DMS114 treated with DMSO at 0.1 percent for 48 hours (cell line): ENCODE measurements at regions not wholly inside any gene's neighbourhood (a gene's known extent, or its start where the extent isn't known, plus 50 kb on each side); places are given as distances from the start of the nearest gene placed in this dataset.
"Not testable (repeated sequence)": the region's sequence is repeated elsewhere in the genome, so short reads cannot be mapped to it uniquely, and the experiment has no call there.

Experiments
- DNase-seq: peaks from one replicate; lab custom pipeline; 2025; ENCODE audit not compliant: unreplicated experiment; lab: John Stamatoyannopoulos, UW

- no peak for DNase-seq
Measured at GRCh38 chr22:22122348-22123117, 122.1 kb upstream of the VPREB1 start.

GRCh38 chr22:22121445-22121844 lies 123.1 kb upstream of the VPREB1 start:
- no peak for DNase-seq

- DNase-seq: no peak
Measured at GRCh38 chr22:22120160-22120559, 124.4 kb upstream of the VPREB1 start.

GRCh38 chr22:22118987-22119386 lies 125.6 kb upstream of the VPREB1 start:
- no peak for DNase-seq

GRCh38 chr22:22117864-22118544 lies 126.6 kb upstream of the VPREB1 start:
- not testable (repeated sequence) for DNase-seq

GRCh38 chr22:22116997-22117770 lies 127.4 kb upstream of the VPREB1 start:
- DNase-seq: not testable (repeated sequence)

GRCh38 chr22:22113701-22114100 lies 130.9 kb upstream of the VPREB1 start:
- no peak for DNase-seq

GRCh38 chr22:22112533-22113294 lies 130.1 kb upstream of the TOP3B start:
- DNase-seq: no peak

GRCh38 chr22:22111983-22112382 lies 129.4 kb upstream of the TOP3B start:
- no peak for DNase-seq

- DNase-seq: no peak
Measured at GRCh38 chr22:22111267-22111751, 128.7 kb upstream of the TOP3B start.

- DNase-seq: no peak
Measured at GRCh38 chr22:22110548-22111266, 128.1 kb upstream of the TOP3B start.

- DNase-seq: no peak
Measured at GRCh38 chr22:22109693-22110466, 127.3 kb upstream of the TOP3B start.

- DNase-seq: no peak
Measured at GRCh38 chr22:22106855-22107254, 124.3 kb upstream of the TOP3B start.

- DNase-seq: no peak
Measured at GRCh38 chr22:22105364-22105763, 122.8 kb upstream of the TOP3B start.

- DNase-seq: no peak
Measured at GRCh38 chr22:22103078-22103875, 120.7 kb upstream of the TOP3B start.

GRCh38 chr22:22099833-22100812 lies 117.5 kb upstream of the TOP3B start:
- DNase-seq: no peak

- no peak for DNase-seq
Measured at GRCh38 chr22:22099194-22099486, 116.6 kb upstream of the TOP3B start.
